ENCODE measurements at regions not wholly inside any gene's neighbourhood (a gene's known extent, or its start where the extent isn't known, plus 50 kb on each side); places are given as distances from the start of the nearest gene placed in this dataset.

DNA sequence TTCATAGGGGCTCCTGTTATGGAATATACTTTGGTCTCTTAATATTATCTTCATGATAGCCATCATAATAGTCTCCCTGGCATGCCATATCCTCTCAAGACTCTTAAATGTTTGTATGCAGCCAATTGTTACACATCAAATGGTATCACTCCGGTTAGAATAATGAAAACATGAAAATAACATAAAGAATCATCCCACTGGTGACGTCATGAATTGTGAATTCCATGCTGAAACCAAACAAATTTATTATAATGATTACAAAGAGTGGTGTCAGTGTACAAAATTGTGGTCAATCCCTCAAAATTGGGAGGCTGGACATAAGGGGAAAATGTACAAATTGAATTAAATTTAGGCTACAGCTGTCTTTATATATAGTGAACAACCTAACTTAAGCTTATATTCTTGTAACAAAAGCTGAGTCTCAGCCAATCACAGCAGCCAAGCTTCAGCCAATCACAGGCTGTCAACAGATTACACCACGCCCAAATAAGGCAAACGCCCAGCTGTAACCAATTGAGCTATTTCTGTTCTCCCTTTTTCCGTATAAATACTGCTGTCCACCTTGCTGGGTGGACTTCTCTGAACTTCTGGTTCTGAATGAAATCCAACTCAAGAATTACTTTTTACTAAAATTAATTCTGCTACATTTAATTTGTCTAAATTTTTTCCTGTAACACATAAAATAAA, 156.1 kb downstream of the CHD9NB start:
- TF ChIP-seq, protein P1, sequence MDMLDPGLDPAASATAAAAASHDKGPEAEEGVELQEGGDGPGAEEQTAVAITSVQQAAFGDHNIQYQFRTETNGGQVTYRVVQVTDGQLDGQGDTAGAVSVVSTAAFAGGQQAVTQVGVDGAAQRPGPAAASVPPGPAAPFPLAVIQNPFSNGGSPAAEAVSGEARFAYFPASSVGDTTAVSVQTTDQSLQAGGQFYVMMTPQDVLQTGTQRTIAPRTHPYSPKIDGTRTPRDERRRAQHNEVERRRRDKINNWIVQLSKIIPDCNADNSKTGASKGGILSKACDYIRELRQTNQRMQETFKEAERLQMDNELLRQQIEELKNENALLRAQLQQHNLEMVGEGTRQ (IDR thresholded peaks at IDR 0.05), result no peak
- no peak for TF ChIP-seq POLR2A (IDR thresholded peaks at IDR 0.05; ENCODE audit: low read length)

All from A549 (cell line).